Erythroblast (primary cell): ENCODE measurements at regions not wholly inside any gene's neighbourhood (a gene's known extent, or its start where the extent isn't known, plus 50 kb on each side); places are given as distances from the start of the nearest gene placed in this dataset.

Source experiments
- GATA1 ChIP-seq: IDR thresholded peaks from 2 replicates; pipeline ENCODE4 v1.6.1; 2011; ENCODE audit warnings: low read depth, mild to moderate bottlenecking, control low read depth, low read length, moderate library complexity
- POLR2A ChIP-seq: IDR thresholded peaks from 2 replicates; pipeline ENCODE4 v1.6.1; 2011; ENCODE audit warnings: mild to moderate bottlenecking, low read length

DNA sequence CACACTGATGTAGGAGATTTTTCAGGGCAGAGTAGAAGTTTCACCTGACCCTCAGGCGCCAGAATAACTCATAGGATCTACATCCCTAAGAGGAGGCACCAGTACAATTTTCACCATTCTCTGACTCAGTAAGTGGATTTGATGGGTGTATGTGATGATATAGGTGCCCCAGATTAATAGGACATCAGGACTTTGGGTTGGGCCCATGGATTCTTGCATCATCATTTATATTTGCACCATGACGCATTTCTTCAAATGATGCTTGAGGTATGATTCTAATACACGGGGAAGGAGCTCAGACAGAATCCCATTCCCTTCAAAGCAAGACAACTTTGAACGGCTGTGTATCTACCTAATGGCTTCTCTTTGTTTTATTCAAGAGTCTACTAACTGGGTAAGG lies 173.2 kb downstream of the TMEM114 start:
- no peak for TF ChIP-seq POLR2A
- TF ChIP-seq GATA1 = no peak
